AG09309 (cell line): ENCODE measurements at regions not wholly inside any gene's neighbourhood (a gene's known extent, or its start where the extent isn't known, plus 50 kb on each side); places are given as distances from the start of the nearest gene placed in this dataset.
A peak's percentile ranks its signal among the peaks of the same experiment; 100 is the strongest.

Source experiments
- DNase-seq: peaks from one replicate; pipeline ENCODE4 v3.0.0-alpha.2; 2010; ENCODE audit warnings: low read depth
- H3K4me3 ChIP-seq: 2 replicates; pipeline ENCODE4 v1.5.1; 2011; ENCODE audit warnings: mild to moderate bottlenecking, low read depth, low read length, moderate library complexity; ENCODE audit not compliant: control insufficient read depth
- CTCF ChIP-seq: IDR thresholded peaks from 2 replicates; pipeline ENCODE4 v1.5.1; 2011; ENCODE audit warnings: mild to moderate bottlenecking, low read depth, low read length, inconsistent platforms; ENCODE audit not compliant: insufficient read depth, control insufficient read depth; ENCODE audit errors: missing control alignments

- TF ChIP-seq CTCF = no peak
- no peak overlapping the region for H3K4me3 ChIP-seq
- DNase-seq = no peak
These were observed 113.6 kb downstream of the GALC start for GRCh38 chr14:87879389-87879788.

- no peak for TF ChIP-seq CTCF
- DNase-seq = no peak
- no peak overlapping the region for H3K4me3 ChIP-seq
These were observed 114.0 kb downstream of the GALC start for GRCh38 chr14:87878959-87879358.

DNA sequence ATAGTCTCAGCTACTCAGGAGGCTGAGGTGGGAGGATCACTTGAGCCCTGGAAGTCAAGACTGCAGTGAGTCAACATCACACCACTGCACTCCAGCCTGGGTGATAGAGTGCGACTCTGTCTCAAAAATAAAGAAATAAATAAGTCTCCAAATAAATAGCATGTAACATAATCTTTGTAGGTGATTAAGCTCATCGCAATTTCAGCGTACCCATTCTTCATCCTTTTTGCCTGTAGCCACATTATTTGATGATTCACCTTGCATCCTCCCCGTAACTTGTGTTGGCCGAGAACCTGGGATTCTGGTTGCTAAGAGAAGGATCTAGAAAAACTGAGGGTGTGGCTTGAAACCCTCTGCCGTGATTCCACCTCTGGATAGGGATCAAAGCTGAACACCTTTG lies 115.1 kb downstream of the GALC start:
- no peak for DNase-seq
- no peak for TF ChIP-seq CTCF
- no peak overlapping the region for H3K4me3 ChIP-seq

GRCh38 chr14:87874676-87875075 lies 118.3 kb downstream of the GALC start:
- no peak for TF ChIP-seq CTCF
- no peak for DNase-seq
- H3K4me3 ChIP-seq = no peak overlapping the region

- no peak for TF ChIP-seq CTCF
- DNase-seq = no peak
- no peak overlapping the region for H3K4me3 ChIP-seq
These were observed 119.2 kb downstream of the GALC start for GRCh38 chr14:87873741-87874140.

DNA sequence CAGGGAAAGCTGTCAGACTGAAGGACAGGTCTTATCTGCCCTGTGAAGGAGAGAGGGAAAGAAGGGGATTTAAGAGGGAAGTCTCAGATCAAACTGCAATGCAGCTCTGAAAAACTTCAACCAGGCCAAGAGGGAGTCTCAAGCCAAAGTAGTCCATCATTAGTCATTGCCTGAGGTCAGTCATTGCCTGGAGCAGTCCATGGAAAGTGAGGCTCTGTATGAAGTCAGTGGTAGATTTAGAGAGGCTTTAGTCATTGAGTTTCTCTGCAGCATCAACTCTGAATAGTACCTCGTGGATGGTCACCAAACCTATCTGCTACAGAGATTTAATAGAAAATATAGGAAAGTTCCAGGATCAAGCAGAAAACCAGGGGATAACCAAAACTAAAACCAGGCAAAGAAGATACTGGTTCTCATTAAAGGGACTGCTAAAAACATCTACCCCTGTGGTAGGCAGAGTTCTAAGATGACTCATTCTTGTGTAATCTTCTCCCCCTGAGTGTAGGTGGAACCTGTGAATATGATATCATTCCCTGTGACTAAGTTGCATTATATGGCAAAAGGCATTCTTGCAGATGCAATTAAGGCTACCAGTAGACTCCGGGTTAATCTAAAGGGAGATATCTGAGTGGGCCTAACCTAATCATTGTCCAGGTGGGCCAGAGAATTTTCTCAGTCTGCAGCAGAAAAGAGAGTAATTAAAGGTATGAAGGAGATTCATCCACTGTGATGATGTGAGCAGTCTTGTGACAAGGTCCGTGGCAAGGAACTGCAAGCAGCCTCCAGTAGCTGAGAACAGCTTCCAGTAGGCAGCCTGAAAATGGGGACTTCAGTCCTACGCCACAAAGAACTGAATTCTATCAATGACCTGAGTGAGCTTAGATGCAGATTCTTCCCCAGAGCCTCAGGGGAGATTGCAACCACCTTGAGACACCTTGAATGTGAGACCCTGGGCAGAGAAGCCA lies 123.1 kb downstream of the GALC start:
- TF ChIP-seq CTCF = no peak
- DNase-seq = peak; percentile 52

GRCh38 chr14:87868920-87869319 lies 124.1 kb downstream of the GALC start:
- TF ChIP-seq CTCF = no peak
- H3K4me3 ChIP-seq = no peak overlapping the region
- no peak for DNase-seq

More for the DNA sequence above, 123.1 kb downstream of the GALC start:
- H3K4me3 ChIP-seq = no peak overlapping the region
